Bronchial epithelial cell (primary cell): ENCODE measurements at regions not wholly inside any gene's neighbourhood (a gene's known extent, or its start where the extent isn't known, plus 50 kb on each side); places are given as distances from the start of the nearest gene placed in this dataset.

Source experiments
- DNase-seq: peaks from one replicate; pipeline ENCODE4 v3.0.0-alpha.2; 2010; ENCODE audit warnings: low read depth
- FAIRE-seq: peaks from 2 replicates; lab custom pipeline; 2011; peaks lifted over from hg19 to GRCh38; lab: Jason Lieb, UNC
- H3K27me3 ChIP-seq: 2 replicates; pipeline ENCODE4 v1.5.1; 2011; ENCODE audit warnings: low read length; ENCODE audit not compliant: control insufficient read depth, insufficient read depth
- H3K36me3 ChIP-seq: 2 replicates; pipeline ENCODE4 v1.5.1; 2011; ENCODE audit warnings: low read length; ENCODE audit not compliant: control insufficient read depth, insufficient read depth
- H3K4me3 ChIP-seq: 2 replicates; pipeline ENCODE4 v1.5.1; 2011; ENCODE audit warnings: mild to moderate bottlenecking, low read depth, low read length, control low read depth
- TF ChIP-seq, protein P1 (sequence below): IDR thresholded peaks from 2 replicates; pipeline ENCODE4 v1.5.1; 2011; ENCODE audit warnings: mild to moderate bottlenecking, moderate library complexity, low read length, control low read depth, inconsistent platforms; ENCODE audit not compliant: insufficient read depth, severe bottlenecking

DNA sequence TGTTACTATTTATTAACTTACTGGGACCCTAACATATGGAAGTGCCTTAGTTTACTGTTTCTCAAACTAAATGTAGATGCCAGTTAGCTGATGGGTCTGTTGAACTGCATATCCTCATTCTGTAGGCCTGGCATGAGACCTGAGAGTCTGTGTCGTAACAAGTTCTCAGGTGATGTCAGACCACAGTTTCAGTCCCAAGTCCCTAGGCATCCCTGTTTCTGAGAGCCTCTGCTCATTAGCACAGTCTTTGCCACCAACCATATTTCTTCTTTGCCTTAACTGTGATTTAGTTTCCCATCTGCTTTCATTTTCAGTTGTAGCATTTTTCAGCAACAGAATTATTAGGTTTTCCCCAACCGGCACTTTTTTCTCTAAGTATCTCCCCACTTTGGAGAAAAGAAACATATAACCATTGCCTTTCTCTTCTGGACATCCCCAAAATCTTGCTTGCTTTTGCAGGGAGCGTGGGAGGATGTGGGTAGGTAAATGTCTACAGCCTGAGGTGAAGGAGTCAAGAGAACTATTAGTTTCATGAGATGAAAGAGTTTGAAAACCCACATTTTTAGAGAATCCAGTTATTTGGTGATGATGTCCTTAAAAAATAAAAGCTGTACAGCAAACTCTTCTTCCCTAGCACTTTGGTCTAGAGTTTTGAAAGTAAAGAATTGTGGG lies 74.6 kb downstream of the NUDT12 start:
- no peaks in the 10 kb centered on the region for H3K36me3 ChIP-seq
- no peaks in the 10 kb centered on the region for H3K27me3 ChIP-seq
- no peak for FAIRE-seq
- no peak overlapping the region for H3K4me3 ChIP-seq
- TF ChIP-seq, protein P1, sequence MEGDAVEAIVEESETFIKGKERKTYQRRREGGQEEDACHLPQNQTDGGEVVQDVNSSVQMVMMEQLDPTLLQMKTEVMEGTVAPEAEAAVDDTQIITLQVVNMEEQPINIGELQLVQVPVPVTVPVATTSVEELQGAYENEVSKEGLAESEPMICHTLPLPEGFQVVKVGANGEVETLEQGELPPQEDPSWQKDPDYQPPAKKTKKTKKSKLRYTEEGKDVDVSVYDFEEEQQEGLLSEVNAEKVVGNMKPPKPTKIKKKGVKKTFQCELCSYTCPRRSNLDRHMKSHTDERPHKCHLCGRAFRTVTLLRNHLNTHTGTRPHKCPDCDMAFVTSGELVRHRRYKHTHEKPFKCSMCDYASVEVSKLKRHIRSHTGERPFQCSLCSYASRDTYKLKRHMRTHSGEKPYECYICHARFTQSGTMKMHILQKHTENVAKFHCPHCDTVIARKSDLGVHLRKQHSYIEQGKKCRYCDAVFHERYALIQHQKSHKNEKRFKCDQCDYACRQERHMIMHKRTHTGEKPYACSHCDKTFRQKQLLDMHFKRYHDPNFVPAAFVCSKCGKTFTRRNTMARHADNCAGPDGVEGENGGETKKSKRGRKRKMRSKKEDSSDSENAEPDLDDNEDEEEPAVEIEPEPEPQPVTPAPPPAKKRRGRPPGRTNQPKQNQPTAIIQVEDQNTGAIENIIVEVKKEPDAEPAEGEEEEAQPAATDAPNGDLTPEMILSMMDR = no peak
- peak; percentile 18 for DNase-seq

DNA sequence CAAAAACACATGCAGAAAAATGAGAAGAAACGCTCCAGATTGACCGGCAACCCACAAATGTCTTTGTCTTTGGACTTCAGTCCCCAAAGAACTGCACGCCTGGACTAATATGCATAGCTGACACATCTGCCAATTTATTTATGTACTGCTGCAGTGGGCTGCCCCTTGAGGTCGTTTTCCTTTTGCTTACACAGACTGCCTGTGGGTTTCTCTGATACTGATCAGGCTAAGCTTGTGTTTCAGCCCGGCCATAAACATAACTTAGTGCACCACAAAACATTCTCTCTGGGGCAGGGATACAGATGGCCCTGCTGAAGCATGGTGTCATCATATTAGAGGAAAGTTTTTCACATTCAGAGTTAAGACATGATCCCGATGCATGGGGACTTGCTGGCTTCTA lies 75.4 kb downstream of the NUDT12 start:
- FAIRE-seq (no peak), DNase-seq (no peak)
- no peak overlapping the region for H3K4me3 ChIP-seq
- TF ChIP-seq, protein P1 = no peak
- H3K27me3 ChIP-seq = no peaks in the 10 kb centered on the region
- no peaks in the 10 kb centered on the region for H3K36me3 ChIP-seq

DNA sequence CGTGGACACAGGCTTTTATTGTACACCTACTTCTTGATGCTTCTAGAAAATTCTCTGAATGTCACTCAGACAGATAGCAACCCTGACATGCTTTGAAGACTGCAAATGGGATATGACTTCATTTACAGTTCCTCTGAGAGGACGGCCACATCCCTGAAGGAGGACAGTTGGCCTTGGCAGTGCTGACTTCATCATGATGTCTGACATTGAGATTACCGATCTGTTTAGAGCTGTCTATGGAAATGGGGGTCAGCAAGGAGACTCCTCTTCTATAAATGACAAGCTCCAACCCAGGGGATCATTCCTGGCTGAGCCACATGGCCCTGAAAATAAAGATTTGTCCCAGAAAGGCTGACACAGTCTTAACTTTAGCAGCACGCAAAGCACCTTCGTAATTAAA lies 75.8 kb downstream of the NUDT12 start:
- Histone ChIP-seq H3K27me3 (no peaks in the 10 kb centered on the region), H3K4me3 (no peak overlapping the region), H3K36me3 (no peaks in the 10 kb centered on the region)
- no peak for DNase-seq
- TF ChIP-seq, protein P1 = no peak
- FAIRE-seq = no peak

DNA sequence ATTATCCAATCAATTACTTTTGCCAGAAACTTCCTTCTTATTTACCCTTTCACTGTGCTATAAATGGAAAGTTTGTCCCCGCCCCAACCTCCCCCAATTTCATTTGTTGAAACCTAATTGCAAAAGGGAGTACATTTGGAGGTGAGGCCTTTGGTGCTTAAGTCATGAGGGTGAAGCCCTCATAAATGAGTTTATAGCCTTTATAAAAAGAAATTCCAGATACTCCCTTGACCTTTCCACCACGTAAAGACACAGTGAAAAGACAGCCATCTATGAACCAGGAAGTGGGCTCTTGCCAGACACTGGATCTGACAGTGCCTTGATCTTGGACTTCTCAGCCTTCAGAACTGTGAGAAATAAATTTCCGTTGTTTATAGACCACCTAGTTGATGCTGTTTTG lies 82.3 kb downstream of the NUDT12 start:
- DNase-seq (no peak), FAIRE-seq (no peak)
- Histone ChIP-seq H3K36me3 (no peaks in the 10 kb centered on the region), H3K4me3 (no peak overlapping the region), H3K27me3 (peaks cover 2% of the 10 kb centered on the region)
- TF ChIP-seq, protein P1 = no peak

DNA sequence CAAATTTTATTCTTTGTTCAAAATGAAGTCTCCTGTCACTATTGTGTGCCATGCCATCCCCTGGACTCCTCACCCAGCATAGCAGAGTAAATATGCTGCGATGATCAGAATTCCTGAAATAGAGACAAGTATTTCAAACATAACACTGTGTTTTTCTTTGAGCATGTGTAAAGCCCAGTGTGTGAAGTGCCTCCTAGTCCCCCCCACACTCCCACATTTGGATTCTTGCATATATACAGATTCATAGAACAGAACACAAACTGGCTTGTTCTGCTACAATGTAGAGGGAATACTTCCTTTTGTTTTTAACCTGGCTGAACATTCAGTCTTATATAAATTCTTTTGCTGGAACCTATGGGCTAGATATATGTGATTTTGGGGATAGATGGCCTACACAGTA lies 84.9 kb downstream of the NUDT12 start:
- DNase-seq = no peak
- Histone ChIP-seq H3K4me3 (no peak overlapping the region), H3K27me3 (peaks cover 2% of the 10 kb centered on the region), H3K36me3 (no peaks in the 10 kb centered on the region)
- no peak for FAIRE-seq
- TF ChIP-seq, protein P1 = no peak

DNA sequence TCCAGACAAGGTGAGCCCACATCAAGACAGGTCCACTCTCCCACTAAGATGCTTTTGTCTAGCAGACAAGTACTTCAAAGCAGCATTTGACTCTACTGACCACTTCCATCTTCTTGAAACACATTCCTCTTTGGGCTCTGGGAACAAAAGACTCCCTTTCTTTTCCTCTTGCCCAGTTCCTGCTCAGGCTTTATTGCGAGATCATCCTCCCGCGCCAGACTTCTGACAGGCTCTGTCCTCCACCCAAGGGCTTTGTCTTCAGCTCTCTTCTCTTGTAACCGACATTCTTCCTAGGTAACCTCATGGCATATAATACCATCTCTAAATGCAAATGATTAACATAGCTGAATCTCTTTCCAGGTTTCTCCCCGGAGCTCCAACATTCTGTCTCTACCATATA lies 85.8 kb downstream of the NUDT12 start:
- DNase-seq (no peak), FAIRE-seq (no peak)
- H3K27me3 ChIP-seq = peaks cover 2% of the 10 kb centered on the region
- no peaks in the 10 kb centered on the region for H3K36me3 ChIP-seq
- H3K4me3 ChIP-seq = no peak overlapping the region
- TF ChIP-seq, protein P1 = no peak
